K562 (cell line): ENCODE measurements at regions not wholly inside any gene's neighbourhood (a gene's known extent, or its start where the extent isn't known, plus 50 kb on each side); places are given as distances from the start of the nearest gene placed in this dataset.

ENCODE experiments used
- NFIX ChIP-seq: fragments of 250-450 bp; sonication (Bioruptor Pico); IDR thresholded peaks from 2 replicates; pipeline ENCODE4 v1.4.0; 2020; ENCODE audit warnings: low read depth, mild to moderate bottlenecking, moderate library complexity
- RFX7 ChIP-seq: fragments of 250-450 bp; sonication (Bioruptor Pico); IDR thresholded peaks from 2 replicates; pipeline ENCODE4 v1.5.1; 2021; ENCODE audit warnings: mild to moderate bottlenecking
- TBL1XR1 ChIP-seq, 2 experiments: IDR thresholded peaks; 2 replicates each; pipeline ENCODE4 v1.6.1; 2012; ENCODE audit warnings: improper control_type of control experiment in 2 of 2, low read length in 2 of 2, mild to moderate bottlenecking in 1 of 2
- ZBTB17 ChIP-seq: fragments of 450-650 bp; formaldehyde crosslinking; IDR thresholded peaks from 2 replicates; pipeline ENCODE4 v1.4.0; 2020; ENCODE audit warnings: mild to moderate bottlenecking
- ZC3H11A ChIP-seq: IDR thresholded peaks from 2 replicates; pipeline ENCODE4 v1.6.1; 2012; ENCODE audit warnings: low read depth, low read length, improper control_type of control experiment
- ZNF311 ChIP-seq: fragments of 250-450 bp; sonication (Bioruptor Pico); IDR thresholded peaks from 2 replicates; pipeline ENCODE4 v1.4.0; 2020; ENCODE audit warnings: mild to moderate bottlenecking, moderate library complexity
- TF ChIP-seq, protein P1 (sequence below): fragments of 200-600 bp; sonication (generic); IDR thresholded peaks from one replicate; pipeline ENCODE4 v1.6.1; 2012; ENCODE audit warnings: mild to moderate bottlenecking, low read depth, low read length, inconsistent platforms
- TF ChIP-seq, protein P2 (sequence below): fragments of 250-450 bp; sonication (Bioruptor Pico); IDR thresholded peaks from 2 replicates; pipeline ENCODE4 v1.8.0; 2021; ENCODE audit warnings: borderline replicate concordance, mild to moderate bottlenecking, moderate library complexity; ENCODE audit not compliant: poor library complexity, severe bottlenecking
- TF ChIP-seq, protein P3 (sequence below), 2 experiments: IDR thresholded peaks in 1 of 2; conservative IDR thresholded peaks in 1 of 2; 2 replicates each; pipeline ENCODE4 v1.6.1; 2016; ENCODE audit warnings: low read depth in 2 of 2, mild to moderate bottlenecking in 1 of 2, missing compliant biosample characterization in 1 of 2, missing genetic modification characterization in 1 of 2, moderate library complexity in 1 of 2
- TF ChIP-seq, protein P4 (sequence below): sonication (generic); formaldehyde crosslinking; IDR thresholded peaks from 2 replicates; pipeline ENCODE4 v1.8.1; 2023; ENCODE audit warnings: mild to moderate bottlenecking, missing genetic modification reagents

DNA sequence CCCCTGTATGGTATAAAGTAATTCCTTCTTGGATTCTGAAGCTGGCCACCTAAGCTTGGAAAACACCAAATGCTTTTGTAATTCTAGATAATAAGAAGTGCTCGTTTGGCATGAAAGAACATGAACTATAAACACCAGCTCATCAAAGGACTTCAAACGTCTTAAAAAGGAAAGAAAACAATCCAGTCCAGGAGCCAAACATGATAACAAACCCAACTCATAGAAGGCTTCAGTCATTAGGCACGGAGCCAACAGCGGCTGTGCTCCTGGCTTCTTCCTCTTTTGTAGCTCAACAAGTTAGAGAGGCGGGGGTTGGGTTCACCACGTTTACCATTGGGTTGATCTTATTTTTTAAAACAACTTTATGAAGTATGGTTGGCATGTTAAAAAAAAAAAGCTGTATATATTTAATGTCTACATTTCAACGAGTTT is 56.4 kb upstream of the ECHDC3 start (continued):
- TF ChIP-seq, protein P1, sequence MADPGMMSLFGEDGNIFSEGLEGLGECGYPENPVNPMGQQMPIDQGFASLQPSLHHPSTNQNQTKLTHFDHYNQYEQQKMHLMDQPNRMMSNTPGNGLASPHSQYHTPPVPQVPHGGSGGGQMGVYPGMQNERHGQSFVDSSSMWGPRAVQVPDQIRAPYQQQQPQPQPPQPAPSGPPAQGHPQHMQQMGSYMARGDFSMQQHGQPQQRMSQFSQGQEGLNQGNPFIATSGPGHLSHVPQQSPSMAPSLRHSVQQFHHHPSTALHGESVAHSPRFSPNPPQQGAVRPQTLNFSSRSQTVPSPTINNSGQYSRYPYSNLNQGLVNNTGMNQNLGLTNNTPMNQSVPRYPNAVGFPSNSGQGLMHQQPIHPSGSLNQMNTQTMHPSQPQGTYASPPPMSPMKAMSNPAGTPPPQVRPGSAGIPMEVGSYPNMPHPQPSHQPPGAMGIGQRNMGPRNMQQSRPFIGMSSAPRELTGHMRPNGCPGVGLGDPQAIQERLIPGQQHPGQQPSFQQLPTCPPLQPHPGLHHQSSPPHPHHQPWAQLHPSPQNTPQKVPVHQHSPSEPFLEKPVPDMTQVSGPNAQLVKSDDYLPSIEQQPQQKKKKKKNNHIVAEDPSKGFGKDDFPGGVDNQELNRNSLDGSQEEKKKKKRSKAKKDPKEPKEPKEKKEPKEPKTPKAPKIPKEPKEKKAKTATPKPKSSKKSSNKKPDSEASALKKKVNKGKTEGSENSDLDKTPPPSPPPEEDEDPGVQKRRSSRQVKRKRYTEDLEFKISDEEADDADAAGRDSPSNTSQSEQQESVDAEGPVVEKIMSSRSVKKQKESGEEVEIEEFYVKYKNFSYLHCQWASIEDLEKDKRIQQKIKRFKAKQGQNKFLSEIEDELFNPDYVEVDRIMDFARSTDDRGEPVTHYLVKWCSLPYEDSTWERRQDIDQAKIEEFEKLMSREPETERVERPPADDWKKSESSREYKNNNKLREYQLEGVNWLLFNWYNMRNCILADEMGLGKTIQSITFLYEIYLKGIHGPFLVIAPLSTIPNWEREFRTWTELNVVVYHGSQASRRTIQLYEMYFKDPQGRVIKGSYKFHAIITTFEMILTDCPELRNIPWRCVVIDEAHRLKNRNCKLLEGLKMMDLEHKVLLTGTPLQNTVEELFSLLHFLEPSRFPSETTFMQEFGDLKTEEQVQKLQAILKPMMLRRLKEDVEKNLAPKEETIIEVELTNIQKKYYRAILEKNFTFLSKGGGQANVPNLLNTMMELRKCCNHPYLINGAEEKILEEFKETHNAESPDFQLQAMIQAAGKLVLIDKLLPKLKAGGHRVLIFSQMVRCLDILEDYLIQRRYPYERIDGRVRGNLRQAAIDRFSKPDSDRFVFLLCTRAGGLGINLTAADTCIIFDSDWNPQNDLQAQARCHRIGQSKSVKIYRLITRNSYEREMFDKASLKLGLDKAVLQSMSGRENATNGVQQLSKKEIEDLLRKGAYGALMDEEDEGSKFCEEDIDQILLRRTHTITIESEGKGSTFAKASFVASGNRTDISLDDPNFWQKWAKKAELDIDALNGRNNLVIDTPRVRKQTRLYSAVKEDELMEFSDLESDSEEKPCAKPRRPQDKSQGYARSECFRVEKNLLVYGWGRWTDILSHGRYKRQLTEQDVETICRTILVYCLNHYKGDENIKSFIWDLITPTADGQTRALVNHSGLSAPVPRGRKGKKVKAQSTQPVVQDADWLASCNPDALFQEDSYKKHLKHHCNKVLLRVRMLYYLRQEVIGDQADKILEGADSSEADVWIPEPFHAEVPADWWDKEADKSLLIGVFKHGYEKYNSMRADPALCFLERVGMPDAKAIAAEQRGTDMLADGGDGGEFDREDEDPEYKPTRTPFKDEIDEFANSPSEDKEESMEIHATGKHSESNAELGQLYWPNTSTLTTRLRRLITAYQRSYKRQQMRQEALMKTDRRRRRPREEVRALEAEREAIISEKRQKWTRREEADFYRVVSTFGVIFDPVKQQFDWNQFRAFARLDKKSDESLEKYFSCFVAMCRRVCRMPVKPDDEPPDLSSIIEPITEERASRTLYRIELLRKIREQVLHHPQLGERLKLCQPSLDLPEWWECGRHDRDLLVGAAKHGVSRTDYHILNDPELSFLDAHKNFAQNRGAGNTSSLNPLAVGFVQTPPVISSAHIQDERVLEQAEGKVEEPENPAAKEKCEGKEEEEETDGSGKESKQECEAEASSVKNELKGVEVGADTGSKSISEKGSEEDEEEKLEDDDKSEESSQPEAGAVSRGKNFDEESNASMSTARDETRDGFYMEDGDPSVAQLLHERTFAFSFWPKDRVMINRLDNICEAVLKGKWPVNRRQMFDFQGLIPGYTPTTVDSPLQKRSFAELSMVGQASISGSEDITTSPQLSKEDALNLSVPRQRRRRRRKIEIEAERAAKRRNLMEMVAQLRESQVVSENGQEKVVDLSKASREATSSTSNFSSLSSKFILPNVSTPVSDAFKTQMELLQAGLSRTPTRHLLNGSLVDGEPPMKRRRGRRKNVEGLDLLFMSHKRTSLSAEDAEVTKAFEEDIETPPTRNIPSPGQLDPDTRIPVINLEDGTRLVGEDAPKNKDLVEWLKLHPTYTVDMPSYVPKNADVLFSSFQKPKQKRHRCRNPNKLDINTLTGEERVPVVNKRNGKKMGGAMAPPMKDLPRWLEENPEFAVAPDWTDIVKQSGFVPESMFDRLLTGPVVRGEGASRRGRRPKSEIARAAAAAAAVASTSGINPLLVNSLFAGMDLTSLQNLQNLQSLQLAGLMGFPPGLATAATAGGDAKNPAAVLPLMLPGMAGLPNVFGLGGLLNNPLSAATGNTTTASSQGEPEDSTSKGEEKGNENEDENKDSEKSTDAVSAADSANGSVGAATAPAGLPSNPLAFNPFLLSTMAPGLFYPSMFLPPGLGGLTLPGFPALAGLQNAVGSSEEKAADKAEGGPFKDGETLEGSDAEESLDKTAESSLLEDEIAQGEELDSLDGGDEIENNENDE: no peak
- TF ChIP-seq, protein P2, sequence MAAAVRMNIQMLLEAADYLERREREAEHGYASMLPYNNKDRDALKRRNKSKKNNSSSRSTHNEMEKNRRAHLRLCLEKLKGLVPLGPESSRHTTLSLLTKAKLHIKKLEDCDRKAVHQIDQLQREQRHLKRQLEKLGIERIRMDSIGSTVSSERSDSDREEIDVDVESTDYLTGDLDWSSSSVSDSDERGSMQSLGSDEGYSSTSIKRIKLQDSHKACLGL (CRISPR knock-in tag): no peak
- TF ChIP-seq TBL1XR1 (IDR thresholded peaks at IDR 0.05; ENCODE audit: low read length in 2 of 2) (peak in 1 of 2 experiments; percentile 37; a peak in 1 of 4 replicates), NFIX (no peak), RFX7 (CRISPR knock-in tag) (no peak), ZNF311 (CRISPR knock-in tag) (no peak), ZBTB17 (CRISPR knock-in tag) (no peak), ZC3H11A (no peak)
- TF ChIP-seq, protein P3, sequence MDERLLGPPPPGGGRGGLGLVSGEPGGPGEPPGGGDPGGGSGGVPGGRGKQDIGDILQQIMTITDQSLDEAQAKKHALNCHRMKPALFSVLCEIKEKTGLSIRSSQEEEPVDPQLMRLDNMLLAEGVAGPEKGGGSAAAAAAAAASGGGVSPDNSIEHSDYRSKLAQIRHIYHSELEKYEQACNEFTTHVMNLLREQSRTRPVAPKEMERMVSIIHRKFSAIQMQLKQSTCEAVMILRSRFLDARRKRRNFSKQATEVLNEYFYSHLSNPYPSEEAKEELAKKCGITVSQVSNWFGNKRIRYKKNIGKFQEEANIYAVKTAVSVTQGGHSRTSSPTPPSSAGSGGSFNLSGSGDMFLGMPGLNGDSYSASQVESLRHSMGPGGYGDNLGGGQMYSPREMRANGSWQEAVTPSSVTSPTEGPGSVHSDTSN (CRISPR knock-in tag; IDR thresholded peaks at IDR 0.05; ENCODE audit: low read depth): no peak
- TF ChIP-seq, protein P3 (tag; conservative IDR thresholded peaks at IDR 0.05; ENCODE audit: low read depth): peak; percentile 46; the same call in 1 of the 2 replicates
- TF ChIP-seq, protein P4, sequence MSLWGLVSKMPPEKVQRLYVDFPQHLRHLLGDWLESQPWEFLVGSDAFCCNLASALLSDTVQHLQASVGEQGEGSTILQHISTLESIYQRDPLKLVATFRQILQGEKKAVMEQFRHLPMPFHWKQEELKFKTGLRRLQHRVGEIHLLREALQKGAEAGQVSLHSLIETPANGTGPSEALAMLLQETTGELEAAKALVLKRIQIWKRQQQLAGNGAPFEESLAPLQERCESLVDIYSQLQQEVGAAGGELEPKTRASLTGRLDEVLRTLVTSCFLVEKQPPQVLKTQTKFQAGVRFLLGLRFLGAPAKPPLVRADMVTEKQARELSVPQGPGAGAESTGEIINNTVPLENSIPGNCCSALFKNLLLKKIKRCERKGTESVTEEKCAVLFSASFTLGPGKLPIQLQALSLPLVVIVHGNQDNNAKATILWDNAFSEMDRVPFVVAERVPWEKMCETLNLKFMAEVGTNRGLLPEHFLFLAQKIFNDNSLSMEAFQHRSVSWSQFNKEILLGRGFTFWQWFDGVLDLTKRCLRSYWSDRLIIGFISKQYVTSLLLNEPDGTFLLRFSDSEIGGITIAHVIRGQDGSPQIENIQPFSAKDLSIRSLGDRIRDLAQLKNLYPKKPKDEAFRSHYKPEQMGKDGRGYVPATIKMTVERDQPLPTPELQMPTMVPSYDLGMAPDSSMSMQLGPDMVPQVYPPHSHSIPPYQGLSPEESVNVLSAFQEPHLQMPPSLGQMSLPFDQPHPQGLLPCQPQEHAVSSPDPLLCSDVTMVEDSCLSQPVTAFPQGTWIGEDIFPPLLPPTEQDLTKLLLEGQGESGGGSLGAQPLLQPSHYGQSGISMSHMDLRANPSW (CRISPR knock-in tag): no peak
